ENCODE measurements at regions not wholly inside any gene's neighbourhood (a gene's known extent, or its start where the extent isn't known, plus 50 kb on each side); places are given as distances from the start of the nearest gene placed in this dataset.

- TF ChIP-seq POLR2A (IDR thresholded peaks at IDR 0.05), result no peak
- TF ChIP-seq CTCF (IDR thresholded peaks at IDR 0.05), result no peak
- no peak for DNase-seq
- intact Hi-C loops (cut with DNase I; ENCODE audit: low total_unique reads), result no loop called here
- Histone ChIP-seq H3K4me3 (no peak overlapping the region), H3K9me3 (no peaks in the 10 kb centered on the region), H3K4me1 (no peaks in the 10 kb centered on the region), H3K36me3 (no peaks in the 10 kb centered on the region), H3K27ac (no peak overlapping the region), H3K27me3 (no peaks in the 10 kb centered on the region)
Measured at GRCh38 chr4:121534187-121534586, 153.4 kb upstream of the QRFPR start.

GRCh38 chr4:121526509-121526908 lies 145.7 kb upstream of the QRFPR start:
- DNase-seq, result no peak
- Histone ChIP-seq H3K27ac (no peak overlapping the region), H3K4me3 (no peak overlapping the region), H3K9me3 (no peaks in the 10 kb centered on the region), H3K36me3 (no peaks in the 10 kb centered on the region), H3K27me3 (no peaks in the 10 kb centered on the region), H3K4me1 (no peaks in the 10 kb centered on the region)
- intact Hi-C loops (cut with DNase I; ENCODE audit: low total_unique reads), result no loop called here
- TF ChIP-seq CTCF (IDR thresholded peaks at IDR 0.05), result no peak

GRCh38 chr4:121519236-121519838 lies 138.5 kb upstream of the QRFPR start:
- no peaks in the 10 kb centered on the region for H3K9me3 ChIP-seq
- no peaks in the 10 kb centered on the region for H3K36me3 ChIP-seq
- H3K27ac ChIP-seq, result no peak overlapping the region
- H3K4me1 ChIP-seq, result no peaks in the 10 kb centered on the region
- H3K27me3 ChIP-seq, result no peaks in the 10 kb centered on the region
- intact Hi-C loops (cut with DNase I; ENCODE audit: low total_unique reads), result no loop called here
- TF ChIP-seq CTCF (IDR thresholded peaks at IDR 0.05) (no peak), POLR2A (IDR thresholded peaks at IDR 0.05) (no peak)
- no peak overlapping the region for H3K4me3 ChIP-seq
- DNase-seq, result no peak

GRCh38 chr4:121517241-121517640 lies 136.4 kb upstream of the QRFPR start:
- intact Hi-C loops (cut with DNase I; ENCODE audit: low total_unique reads), result no loop called here
- H3K27me3 ChIP-seq, result no peaks in the 10 kb centered on the region
- TF ChIP-seq CTCF (IDR thresholded peaks at IDR 0.05) (no peak), POLR2A (IDR thresholded peaks at IDR 0.05) (no peak)
- no peaks in the 10 kb centered on the region for H3K4me1 ChIP-seq
- H3K9me3 ChIP-seq, result no peaks in the 10 kb centered on the region
- no peak overlapping the region for H3K27ac ChIP-seq
- no peak overlapping the region for H3K4me3 ChIP-seq
- no peak for DNase-seq
- no peaks in the 10 kb centered on the region for H3K36me3 ChIP-seq

GRCh38 chr4:121514443-121514842 lies 133.6 kb upstream of the QRFPR start:
- TF ChIP-seq CTCF (IDR thresholded peaks at IDR 0.05) (no peak), POLR2A (IDR thresholded peaks at IDR 0.05) (no peak)
- H3K4me1 ChIP-seq, result no peaks in the 10 kb centered on the region
- H3K27ac ChIP-seq, result no peak overlapping the region
- H3K4me3 ChIP-seq, result no peak overlapping the region
- intact Hi-C loops (cut with DNase I; ENCODE audit: low total_unique reads), result no loop called here
- DNase-seq, result no peak
- H3K36me3 ChIP-seq, result no peaks in the 10 kb centered on the region
- no peaks in the 10 kb centered on the region for H3K9me3 ChIP-seq
- H3K27me3 ChIP-seq, result no peaks in the 10 kb centered on the region

Data from uterus (tissue), 3 donors.